8988T (cell line): ENCODE measurements at regions not wholly inside any gene's neighbourhood (a gene's known extent, or its start where the extent isn't known, plus 50 kb on each side); places are given as distances from the start of the nearest gene placed in this dataset.

Experiments
- DNase-seq: peaks from one replicate; pipeline ENCODE4 v3.0.0; 2011

DNA sequence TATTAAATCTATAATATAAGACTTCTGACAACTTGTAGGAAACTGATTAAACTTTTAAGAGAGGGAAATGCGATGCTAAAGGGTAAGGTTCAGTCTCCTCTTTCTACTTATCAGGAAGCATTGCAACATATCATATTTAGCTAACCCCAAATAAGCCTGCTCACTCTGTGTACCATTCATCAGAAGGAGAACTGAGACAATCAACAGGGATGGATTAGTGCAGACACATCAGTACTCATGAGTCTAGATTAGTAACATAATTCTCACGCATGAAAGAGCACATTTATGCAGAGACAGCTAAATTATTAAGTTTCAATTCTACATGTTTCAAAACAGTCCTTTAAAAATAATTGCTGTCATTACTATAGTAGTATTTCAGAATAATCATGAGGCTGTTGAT lies 354.2 kb upstream of the ZWINT start:
- DNase-seq = no peak

DNA sequence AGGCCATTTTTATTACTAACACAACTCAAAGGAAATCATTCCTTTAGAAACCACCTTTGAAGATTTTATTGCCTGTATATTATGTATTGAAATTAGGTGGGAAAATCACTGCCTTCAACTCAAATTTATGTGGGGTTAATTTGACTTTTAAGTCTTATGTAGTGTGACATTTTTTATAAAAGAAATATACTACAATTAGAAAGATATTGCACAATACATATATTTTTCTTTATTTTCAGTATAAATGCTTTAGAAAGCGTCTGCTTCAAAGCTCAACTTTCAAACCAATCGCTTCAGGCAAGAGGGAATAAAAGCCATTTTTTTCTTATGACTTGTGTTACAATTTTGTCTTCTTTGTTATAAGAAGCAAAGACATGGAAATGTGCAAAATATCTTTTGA lies 337.4 kb upstream of the ZWINT start:
- no peak for DNase-seq

DNA sequence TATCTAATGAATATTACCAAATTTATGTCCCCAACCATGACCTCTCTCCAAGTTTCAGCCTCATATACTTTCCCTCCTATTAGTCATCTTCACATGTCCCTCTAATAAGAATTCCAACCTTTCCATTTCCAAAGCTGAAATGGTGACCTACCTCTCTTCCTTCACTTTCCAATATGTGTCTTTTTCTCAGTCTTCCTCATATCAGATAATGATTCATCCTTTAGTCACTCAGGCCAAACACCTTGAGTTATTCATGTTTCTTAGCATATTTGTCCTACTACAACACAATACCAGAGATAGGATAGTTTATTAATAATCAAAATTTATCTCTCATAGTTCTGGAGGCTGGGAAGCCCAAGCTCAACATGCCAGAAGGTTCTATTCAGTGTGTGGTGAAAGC lies 318.5 kb upstream of the ZWINT start:
- no peak for DNase-seq

DNA sequence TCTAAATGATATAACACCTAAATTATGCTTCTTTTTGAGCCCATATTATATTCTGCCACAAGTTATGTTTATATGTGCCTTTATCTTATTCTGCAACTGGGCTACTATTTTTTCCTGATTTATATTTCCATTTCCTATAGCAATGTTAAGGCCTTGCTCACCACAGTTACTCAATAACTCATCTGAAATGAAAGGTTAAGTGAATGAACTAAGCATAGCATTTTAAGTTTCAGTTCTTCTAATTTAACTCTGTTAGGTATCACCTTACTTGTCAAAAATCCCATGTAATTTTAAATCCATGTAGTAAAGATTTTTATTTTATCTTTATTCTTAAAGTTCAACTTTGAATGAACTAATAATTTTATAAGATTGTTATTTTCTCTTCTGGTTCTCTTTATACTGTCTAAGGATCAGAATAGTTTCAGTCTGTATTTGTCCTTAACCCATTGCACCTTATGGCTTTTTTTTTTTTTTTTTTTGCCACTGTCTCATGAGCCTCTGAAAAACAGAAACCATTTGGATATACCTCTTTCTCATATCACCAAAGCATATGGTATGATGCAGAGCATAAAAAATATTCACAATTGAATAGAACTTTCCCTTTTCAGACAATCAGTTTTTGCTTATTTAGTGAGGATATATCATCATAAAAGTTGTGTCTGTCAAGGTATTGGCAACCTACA lies 301.8 kb upstream of the ZWINT start:
- DNase-seq = no peak

DNA sequence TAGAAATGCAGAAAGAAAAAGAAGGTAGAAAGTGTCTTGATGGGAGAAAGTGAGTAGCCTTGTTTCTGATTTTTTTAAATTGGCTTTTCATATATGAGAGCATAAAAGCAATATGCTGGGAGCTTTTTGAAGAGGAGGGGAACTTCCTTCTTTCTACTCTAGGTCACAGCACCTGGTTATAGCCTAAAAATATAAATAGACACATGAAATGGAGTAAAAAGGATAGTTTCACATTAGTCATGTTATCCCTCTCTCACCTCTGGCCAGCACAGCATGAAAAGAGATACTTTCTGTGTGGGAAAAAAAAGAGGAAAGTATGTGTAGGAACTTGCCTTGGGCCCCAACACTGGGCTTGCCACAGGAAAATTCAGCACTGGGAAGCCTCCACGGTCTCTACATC lies 292.2 kb upstream of the ZWINT start:
- DNase-seq = no peak

DNA sequence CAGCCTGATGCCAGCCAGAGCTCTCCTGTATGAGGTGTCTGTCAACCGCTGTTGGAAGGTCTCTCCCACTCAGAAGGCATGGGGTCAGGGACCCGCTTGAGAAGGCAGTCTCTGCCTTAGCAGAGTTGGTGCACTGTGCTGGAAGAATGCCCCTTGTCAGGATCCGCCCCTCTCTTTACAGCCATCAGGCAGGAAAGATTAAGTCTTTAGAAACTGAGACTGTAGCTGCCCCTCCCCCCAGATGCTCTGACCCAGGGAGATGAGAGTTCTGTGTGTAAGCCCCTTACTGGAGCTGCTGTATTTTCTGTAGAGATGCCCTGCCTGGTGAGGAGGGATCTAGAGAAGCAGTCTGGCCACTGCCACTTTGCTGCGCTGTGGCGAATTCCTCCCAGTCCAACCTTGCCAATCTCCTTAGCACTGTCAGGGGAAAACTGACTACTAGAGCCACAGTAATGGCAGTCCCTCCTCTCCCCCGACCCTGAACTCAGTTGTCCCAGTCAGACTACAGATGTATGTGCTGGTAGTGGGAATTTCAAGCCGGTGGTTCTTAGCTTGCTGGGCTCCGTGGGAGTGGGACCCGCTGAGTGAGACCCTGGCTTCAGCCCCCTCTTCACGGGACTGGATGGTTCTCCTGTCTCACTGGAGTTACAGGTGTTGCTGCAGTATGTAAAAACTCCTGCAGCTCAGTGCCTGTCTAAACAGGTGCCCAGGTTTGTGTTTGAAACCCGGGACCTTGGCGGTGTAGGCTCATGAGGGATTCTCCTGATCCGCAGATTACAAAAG lies 285.5 kb upstream of the ZWINT start:
- no peak for DNase-seq

DNA sequence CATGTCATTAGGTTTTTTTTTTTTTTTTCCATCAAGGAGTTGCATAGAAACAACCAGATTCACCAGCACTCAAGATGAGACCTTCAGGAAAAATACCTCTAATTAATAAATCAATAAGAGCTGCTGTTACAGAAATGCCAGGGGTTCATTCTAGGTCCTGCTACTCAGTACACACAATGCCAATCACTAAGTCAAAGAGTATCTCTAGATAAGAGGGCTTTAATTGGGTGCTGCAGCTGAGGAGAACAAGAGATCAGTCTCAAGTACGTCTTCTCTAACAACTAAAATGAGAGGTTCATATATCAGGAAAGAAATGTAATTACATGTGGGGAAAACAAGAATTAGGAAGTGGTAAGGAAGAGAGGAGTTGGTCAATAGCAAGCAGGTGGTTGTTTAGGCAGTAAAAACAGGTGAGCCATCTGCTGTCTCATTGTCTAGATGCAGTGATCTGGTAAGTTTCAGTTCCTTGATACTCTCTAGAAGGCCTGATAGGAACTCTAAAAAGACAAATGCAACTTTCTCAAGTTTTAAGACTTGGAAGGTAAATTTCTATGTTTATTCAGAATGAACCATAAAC lies 272.9 kb upstream of the ZWINT start:
- no peak for DNase-seq

DNA sequence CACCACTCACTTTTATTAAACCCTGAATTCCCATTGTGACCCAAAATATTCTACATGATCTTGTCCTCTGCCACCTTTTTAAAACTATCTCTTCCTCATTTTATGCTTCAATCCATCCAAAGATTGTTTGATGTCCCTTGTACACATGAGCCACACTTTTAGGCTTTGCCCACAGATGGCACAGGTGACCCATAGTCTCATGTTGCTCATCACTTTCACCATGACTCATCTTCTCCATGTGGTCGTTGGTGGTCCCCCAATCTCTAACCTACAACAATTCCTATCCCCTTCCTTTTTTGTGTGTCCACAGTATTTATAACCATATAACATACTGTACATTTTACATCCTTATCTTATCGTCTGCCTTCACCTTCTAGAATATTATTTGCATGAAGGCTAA lies 271.5 kb upstream of the ZWINT start:
- no peak for DNase-seq

DNA sequence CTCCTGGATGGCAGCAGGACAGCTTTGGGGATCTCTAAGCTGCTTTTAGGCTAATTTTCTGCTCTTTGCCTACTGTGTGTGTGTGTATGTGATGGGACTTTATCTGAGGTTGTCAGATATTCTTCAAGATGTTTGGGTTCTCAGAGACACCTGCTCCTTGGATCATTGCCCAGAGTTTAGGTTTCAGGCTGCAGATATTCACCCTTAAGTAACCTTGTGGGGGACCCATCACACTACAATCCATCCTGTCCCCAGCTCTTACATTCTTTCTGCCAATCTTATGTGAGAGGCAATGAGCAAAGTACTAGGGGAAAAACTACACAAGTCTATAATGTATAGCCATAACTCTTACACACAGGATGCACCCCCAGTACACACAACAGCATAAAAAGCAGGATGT lies 263.0 kb upstream of the ZWINT start:
- no peak for DNase-seq

DNA sequence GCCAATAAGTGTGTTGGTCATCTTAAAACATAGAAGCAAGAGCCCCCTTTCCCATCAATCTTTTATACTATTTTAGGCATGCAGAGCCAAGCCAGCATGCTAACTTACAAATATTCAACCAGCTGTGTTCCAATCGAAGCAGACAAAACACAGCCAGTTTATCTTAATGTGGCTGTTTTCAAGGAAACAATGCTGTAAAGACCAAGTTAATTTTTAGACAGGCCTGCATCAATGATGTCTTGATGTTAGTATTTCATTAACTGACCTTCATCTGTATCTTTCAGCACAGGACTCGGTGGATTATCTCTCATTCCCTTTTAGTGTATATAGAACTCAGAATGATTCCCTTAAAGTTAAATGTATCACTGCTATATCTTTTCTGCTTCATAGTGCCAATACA lies 262.0 kb upstream of the ZWINT start:
- DNase-seq = no peak

DNA sequence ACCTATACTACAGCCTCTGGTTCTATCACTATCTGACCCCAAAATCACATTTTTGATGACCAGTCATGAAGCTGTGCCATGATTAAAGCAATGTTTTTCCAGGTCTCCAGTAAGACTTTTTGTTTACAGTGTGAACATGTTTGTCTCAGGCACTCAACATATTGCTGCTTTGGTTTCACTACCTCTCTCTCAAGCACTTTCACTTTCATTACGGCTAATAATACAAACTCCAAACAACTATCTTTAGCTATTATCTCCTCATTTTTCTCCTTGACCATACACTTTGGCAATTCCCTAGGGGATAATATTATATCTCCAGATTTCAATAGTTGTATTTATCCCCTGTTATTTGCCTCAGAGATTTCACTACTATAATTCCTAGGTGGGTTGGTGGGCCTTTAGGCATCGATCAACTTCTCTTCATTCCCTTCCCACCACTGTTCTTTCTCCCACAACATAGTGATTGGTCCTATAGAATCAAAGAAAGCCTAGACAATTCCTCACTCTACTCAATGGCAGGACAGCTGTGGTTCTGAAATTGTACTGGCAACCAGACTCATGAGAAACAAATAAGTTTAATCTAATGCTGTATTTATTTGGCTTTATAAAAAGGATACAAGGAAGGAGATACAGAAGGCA lies 261.4 kb upstream of the ZWINT start:
- DNase-seq = no peak

DNA sequence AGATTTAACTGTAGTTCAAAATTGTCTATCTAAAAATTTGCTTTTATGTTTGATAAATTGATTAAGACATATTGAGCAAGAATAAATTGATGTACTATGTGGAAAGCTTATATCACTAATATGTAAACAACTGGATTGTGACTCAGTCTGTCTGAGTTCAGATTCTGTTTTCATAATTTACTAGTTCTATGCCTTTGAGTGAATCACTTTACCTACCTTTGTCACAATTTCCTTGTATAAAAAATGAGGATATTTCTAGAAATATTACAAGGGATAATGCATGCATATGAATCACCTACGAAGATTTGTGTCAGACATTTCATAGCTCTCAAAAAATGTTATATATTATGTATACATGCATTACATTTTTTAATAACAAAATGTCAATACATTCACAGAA lies 245.1 kb upstream of the ZWINT start:
- no peak for DNase-seq

DNA sequence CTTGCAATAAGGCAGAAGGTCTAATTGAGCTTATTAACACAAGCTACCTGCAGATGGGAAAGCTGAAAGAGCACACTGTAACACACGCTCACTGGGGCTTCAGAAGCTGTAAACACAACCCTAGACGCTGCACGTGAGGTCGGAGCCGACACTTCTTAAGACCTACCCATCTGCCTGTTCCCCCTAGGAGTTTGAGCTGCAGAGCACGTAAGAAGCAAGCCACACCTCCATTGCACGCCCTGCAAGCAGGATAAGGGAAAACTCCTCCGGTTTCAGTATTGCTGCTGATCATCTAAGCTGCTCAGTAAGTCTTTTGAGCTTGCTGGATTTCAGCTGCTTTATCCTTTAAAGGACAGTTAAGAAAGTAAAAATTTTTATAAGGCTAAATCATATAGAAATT lies 244.0 kb upstream of the ZWINT start:
- DNase-seq = no peak

DNA sequence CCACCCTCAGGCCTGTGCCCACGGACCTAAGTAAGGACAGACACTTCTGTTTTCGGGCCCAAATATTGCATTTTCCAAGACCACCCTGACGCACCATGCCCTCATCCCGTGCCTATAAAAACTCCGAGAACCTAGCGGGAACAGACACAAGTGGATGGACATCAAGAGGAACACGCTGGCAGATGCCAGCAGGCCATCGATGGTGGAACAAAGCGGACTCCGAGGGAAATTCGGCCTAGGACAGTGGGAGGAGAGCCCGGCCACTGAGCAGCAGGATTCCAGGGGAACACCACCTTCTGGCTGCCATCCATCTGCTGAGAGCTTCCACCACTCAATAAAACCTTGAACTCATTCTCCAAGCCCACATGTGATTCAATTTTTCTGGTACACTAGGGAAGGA lies 243.6 kb upstream of the ZWINT start:
- no peak for DNase-seq

DNA sequence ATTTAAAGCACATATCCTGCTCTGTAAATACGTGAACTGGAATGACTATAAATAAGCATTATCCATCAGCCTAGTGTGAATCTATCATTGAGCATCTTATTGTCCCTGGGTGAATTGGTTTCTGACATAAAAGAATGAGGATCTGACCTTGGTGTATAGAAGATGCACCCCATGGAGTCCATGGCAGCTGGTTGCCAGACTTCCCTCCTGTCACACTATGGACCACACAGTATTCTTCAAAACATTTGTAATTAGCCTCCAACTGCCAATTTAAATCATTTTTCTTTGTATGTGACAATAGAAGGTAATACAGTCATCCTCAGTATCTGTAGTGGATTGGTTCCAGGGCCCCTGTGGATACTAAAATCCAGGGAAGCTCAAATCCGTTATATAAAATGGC lies 238.1 kb upstream of the ZWINT start:
- no peak for DNase-seq

DNA sequence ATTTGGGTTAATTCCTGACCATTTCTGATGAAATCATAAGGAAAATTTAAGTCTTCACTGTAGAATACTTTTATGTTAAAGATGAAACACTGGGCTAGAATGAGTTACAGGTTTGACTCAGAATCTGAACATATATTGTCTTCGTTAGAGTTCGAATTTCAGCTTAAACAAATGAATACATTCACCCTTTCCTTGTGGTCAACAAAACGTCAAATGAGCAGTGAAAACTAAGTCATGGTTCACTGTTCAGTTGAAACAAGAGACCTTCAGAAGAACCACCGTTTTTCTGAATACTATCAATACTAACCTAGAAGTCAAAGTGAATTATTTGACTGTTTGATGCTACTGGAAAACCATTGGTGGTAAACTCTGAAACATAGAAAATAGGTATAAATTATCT lies 235.2 kb upstream of the ZWINT start:
- DNase-seq = no peak

DNA sequence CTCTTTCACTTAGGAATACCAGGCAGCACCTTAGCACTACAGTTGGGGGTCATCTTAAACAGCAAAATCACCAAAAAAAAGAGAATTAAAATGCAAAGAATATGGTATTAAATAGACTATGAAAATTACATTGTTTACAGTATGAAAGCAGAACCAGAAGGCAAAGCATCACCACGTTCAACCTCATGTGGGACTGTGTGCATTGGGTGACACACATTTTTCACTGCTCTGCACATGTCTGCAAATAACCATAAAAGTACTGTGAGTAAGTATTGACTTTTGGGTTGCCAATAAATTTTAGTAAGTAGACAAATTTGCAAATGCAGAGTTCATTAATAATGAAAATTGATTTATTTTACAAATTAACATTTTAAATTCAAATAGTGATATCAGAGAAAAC lies 232.1 kb upstream of the ZWINT start:
- no peak for DNase-seq

DNA sequence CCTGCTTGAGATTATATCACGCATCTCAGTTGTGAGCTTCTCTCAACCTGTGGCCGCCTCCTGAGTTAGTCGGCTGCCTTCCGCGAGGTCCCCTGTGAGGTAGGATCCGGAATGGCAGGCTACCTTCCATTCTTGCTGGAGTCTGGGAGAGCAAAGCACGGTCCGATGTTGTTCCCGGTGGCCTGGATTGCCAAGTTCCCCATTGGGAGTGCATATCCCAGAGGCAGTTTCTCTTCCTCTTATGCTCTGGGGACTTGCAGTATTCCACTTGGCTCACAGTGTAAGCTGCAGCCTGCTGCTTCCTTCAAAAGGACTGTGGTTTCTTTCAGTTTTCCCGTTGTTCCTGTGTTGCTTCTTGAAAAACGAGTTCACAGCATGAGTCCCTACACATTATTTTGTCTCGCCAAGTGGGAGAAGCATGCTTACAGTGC lies 225.4 kb upstream of the ZWINT start:
- DNase-seq = no peak

DNA sequence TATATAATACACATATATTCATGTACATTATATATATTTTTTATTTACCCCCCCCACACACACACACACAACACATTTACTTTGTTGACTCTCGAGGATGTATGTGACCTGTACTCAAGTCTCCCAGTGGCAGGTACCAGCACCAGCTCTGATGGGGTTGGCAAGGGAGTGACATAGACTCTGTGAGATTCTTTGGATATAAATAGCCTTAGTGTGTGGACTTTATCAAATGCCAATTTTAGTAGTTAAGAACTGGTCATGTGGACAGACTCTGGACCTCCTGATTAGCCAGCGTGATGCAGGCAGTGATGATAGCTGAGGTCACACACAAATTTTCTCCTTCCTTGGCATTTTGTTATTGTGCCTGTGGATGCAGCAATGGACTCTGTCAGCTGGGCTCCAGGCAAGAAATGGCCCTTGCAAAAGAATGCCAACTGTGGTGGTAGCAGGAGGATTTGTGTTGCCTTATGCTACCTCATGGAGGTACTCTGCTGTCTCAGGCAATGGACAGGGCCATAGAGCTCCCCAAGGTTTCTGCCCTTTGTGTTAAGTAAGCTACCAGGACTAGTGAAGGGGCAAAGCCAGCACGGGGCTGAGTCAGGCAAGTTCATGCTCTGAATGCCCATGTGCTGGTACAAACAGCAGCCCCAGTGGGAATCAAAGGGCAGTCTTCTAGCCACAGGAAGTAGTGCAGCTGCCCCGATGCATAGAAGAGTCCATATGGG lies 224.6 kb upstream of the ZWINT start:
- no peak for DNase-seq

DNA sequence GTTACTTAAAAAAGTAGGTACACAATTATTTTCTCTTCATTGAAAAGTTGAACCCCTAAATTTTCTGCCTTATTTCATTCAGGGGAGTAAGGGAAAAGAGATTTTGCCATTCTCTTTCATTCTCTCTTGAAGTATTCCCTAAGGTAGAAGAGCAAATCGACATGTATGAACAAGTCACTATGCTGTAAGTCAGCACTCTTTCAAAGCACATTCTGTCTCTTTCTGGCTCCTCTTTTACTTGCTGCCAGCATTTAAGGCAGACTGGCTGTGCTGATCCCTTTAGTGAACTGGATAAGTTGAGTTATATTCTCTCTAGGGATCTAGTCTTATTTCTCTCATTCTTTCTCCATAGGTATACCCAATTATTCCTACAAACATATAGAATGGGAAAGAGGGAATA lies 222.3 kb upstream of the ZWINT start:
- DNase-seq = no peak

DNA sequence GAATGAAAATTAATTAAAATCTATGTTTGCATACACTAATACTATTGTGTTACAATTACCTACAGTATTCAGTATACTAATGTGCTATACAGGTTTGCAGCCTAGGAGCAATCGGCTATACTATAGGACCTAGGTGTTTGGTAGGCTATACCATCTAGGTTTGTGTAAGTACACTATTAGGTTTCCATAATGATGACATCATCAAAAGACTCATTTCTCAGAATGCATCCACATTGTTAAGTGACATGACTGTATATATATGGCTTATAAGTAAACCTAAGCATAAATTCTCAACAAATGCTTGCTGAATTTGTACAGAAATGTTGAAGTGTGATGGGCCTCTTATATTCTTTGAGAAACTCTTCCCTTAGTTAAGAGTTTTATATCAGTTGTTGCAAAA lies 206.5 kb upstream of the ZWINT start:
- DNase-seq = no peak

DNA sequence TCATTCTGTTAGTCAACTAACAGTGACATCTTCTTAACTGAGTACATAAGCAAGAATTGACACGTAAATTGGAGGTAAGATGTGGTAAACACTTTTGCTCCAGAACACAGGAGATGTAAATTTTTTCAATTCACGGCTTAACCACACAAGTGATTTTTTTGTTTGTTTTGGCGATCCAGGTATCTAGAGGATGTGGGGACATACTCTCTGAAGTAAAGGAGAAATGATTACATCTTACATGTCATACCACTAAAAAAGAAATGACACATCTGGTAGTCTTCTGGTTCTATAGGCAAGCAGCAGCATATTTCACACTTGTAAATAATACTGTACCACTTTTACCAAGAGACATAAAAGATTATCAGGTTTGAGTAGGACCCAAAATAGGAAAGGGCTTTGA lies 200.3 kb upstream of the ZWINT start:
- DNase-seq = no peak

DNA sequence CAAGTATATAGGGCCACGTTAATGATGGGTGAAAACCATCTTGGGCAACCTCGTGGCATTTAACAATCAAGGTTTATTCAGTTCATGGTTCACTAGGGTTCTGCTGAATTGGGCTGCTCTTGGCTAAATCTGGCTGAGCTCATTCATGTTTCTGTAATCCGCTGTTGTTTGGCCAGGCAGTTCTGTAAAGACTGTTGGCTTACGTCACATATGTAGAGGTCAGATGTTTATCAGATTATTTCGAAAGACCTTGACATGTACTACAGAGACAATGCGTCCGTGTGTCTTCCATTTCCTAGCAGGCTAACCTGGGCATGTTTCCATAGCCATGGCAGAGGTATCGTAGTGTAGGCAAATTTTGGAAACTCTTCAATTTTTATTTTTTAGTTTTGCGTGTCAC lies 190.0 kb upstream of the ZWINT start:
- no peak for DNase-seq
